ENCODE measurements at regions not wholly inside any gene's neighbourhood (a gene's known extent, or its start where the extent isn't known, plus 50 kb on each side); places are given as distances from the start of the nearest gene placed in this dataset.
"Not testable (repeated sequence)": the region's sequence is repeated elsewhere in the genome, so short reads cannot be mapped to it uniquely, and the experiment has no call there.

- no peak for DNase-seq
Observed at GRCh38 chr10:70967591-70968587, 79.5 kb upstream of the PCBD1 start.

GRCh38 chr10:70969188-70969587 is 80.8 kb upstream of the PCBD1 start:
- DNase-seq, result no peak

GRCh38 chr10:70970830-70971229 is 82.5 kb upstream of the PCBD1 start:
- no peak for DNase-seq

GRCh38 chr10:70973275-70973674 is 84.9 kb upstream of the PCBD1 start:
- no peak for DNase-seq

GRCh38 chr10:70974351-70974901 is 86.1 kb upstream of the PCBD1 start:
- no peak for DNase-seq

- no peak for DNase-seq
Observed at GRCh38 chr10:70974920-70975319, 86.6 kb upstream of the PCBD1 start.

- DNase-seq, result no peak
Observed at GRCh38 chr10:70976063-70976695, 87.8 kb upstream of the PCBD1 start.

- no peak for DNase-seq
Observed at GRCh38 chr10:70977625-70978024, 89.3 kb upstream of the PCBD1 start.

GRCh38 chr10:70978181-70978580 is 89.8 kb upstream of the PCBD1 start:
- no peak for DNase-seq

- DNase-seq, result no peak
Observed at GRCh38 chr10:70978816-70979480, 90.6 kb upstream of the PCBD1 start.

GRCh38 chr10:70980687-70981086 is 92.3 kb upstream of the PCBD1 start:
- no peak for DNase-seq

- DNase-seq, result no peak
Observed at GRCh38 chr10:70981171-70981836, 92.9 kb upstream of the PCBD1 start.

- DNase-seq, result no peak
Observed at GRCh38 chr10:70981936-70982335, 93.6 kb upstream of the PCBD1 start.

GRCh38 chr10:70982443-70982842 is 94.1 kb upstream of the PCBD1 start:
- no peak for DNase-seq

GRCh38 chr10:70984986-70985722 is 96.8 kb upstream of the PCBD1 start:
- no peak for DNase-seq

GRCh38 chr10:70985824-70986622 is 97.7 kb upstream of the PCBD1 start:
- DNase-seq, result no peak

GRCh38 chr10:70986623-70986950 is 98.2 kb upstream of the PCBD1 start:
- no peak for DNase-seq

- no peak for DNase-seq
Observed at GRCh38 chr10:70987396-70988130, 99.2 kb upstream of the PCBD1 start.

GRCh38 chr10:70990156-70990555 is 101.8 kb upstream of the PCBD1 start:
- DNase-seq, result not testable (repeated sequence)

GRCh38 chr10:70990681-70991080 is 102.3 kb upstream of the PCBD1 start:
- no peak for DNase-seq
